ENCODE measurements at regions not wholly inside any gene's neighbourhood (a gene's known extent, or its start where the extent isn't known, plus 50 kb on each side); places are given as distances from the start of the nearest gene placed in this dataset.

DNA sequence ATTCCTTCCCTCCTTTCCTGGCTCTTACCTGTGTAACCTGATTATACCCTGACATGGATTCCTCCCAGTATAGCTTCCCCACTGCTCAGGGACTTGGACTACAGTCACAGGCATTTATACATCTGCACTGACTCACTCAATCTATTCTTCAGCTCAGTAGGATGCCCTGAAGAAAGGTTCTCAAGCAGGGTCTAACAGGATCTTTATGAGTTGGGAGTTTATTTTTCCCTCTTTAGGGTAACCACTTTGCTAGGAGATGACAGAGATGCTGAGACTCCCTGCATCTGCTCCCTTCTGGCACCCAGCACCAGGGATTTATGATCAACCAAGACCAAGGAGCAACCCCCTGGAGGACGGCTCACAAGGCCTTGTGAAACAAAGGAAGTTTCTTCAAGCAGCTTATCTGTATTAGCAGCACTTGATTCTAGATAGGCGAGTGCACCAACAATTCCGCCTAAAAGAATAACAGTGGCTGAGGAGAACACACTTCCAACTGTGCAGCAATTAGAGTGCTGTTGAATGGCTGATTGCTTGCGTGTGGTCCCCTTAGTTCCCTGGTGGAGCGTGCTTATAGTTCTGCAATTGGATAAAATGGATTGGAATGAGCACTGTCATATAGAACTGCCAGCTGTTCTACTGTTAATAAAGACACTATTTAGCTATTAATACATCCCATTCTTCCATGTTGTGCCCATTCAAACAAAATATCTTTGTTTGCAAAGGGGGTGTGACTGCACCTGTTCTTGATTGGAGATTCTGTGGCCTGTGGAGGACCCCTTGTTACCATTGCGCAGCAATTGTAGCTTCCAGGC, 482.6 kb downstream of the ZNF608 start:
- no peaks in the 10 kb centered on the region for H3K79me2 ChIP-seq (ENCODE audit: control insufficient read depth, insufficient read depth, low read length)
- H4K20me1 ChIP-seq (ENCODE audit: control insufficient read depth, extremely low read depth, insufficient read depth, low read length) = no peaks in the 10 kb centered on the region
- no peaks in the 10 kb centered on the region for H3K9me3 ChIP-seq (ENCODE audit: control insufficient read depth, insufficient read depth, low read depth, low read length)
- TF ChIP-seq EZH2 (IDR thresholded peaks at IDR 0.05; ENCODE audit: low read length, missing control alignments) = no peak
- TF ChIP-seq, protein P1, sequence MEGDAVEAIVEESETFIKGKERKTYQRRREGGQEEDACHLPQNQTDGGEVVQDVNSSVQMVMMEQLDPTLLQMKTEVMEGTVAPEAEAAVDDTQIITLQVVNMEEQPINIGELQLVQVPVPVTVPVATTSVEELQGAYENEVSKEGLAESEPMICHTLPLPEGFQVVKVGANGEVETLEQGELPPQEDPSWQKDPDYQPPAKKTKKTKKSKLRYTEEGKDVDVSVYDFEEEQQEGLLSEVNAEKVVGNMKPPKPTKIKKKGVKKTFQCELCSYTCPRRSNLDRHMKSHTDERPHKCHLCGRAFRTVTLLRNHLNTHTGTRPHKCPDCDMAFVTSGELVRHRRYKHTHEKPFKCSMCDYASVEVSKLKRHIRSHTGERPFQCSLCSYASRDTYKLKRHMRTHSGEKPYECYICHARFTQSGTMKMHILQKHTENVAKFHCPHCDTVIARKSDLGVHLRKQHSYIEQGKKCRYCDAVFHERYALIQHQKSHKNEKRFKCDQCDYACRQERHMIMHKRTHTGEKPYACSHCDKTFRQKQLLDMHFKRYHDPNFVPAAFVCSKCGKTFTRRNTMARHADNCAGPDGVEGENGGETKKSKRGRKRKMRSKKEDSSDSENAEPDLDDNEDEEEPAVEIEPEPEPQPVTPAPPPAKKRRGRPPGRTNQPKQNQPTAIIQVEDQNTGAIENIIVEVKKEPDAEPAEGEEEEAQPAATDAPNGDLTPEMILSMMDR (conservative IDR thresholded peaks at IDR 0.05 in 1 of 2, IDR thresholded peaks at IDR 0.05 in 1 of 2; ENCODE audit: low read depth in 1 of 2, low read length in 2 of 2) = no peak
- H2AFZ ChIP-seq (ENCODE audit: low read length) = no peak overlapping the region
- no peak overlapping the region for H3K4me2 ChIP-seq (ENCODE audit: extremely low read depth, insufficient read depth, low read length)
- no peaks in the 10 kb centered on the region for H3K27me3 ChIP-seq (ENCODE audit: control insufficient read depth, insufficient read depth, low read length)
- no peaks in the 10 kb centered on the region for H3K4me1 ChIP-seq (ENCODE audit: control insufficient read depth, extremely low read depth, insufficient read depth, low read length)
- no peaks in the 10 kb centered on the region for H3K36me3 ChIP-seq (ENCODE audit: control insufficient read depth, insufficient read depth, low read length)
- H3K9ac ChIP-seq (ENCODE audit: insufficient read depth, low read length) = no peak overlapping the region
- H3K27ac ChIP-seq (ENCODE audit: insufficient read depth, low read length) = no peak overlapping the region
- H3K4me3 ChIP-seq (replicated peaks in 1 of 4; ENCODE audit: control extremely low read depth in 1 of 4, insufficient read depth in 1 of 4, low read depth in 3 of 4, low read length in 4 of 4) = no peak overlapping the region
- DNase-seq (ENCODE audit: low read depth in 2 of 2) = no peak

DNA sequence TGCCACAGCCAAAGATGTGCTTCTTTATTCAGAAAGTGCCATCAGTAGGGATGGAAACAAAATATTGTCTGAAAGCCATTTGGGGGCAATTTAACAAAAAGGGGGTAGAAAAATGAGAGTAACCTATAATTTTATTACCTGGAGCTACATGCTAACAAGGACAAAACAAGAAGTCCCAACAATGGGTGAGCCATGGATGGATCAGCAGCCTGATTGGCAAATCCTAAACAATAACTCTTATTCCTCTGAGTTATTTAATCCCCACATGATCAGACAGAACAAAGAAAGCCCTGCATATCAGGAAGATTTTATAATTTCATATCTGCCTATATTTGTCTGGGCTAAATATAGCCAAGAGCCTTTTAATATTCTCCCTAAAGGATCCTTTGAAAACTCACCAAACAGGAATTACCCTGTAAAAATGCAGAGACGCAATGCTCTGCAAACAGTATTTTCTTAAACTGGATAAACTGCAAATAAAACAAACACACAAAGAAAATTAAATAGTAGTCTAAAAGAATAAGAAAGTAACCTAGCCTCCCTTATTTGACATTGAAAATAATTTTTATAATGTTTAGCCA, 483.4 kb downstream of the ZNF608 start:
- Histone ChIP-seq H3K36me3 (ENCODE audit: control insufficient read depth, insufficient read depth, low read length) (no peaks in the 10 kb centered on the region), H3K9ac (ENCODE audit: insufficient read depth, low read length) (no peak overlapping the region), H2AFZ (ENCODE audit: low read length) (no peak overlapping the region), H3K4me1 (ENCODE audit: control insufficient read depth, extremely low read depth, insufficient read depth, low read length) (no peaks in the 10 kb centered on the region), H3K4me2 (ENCODE audit: extremely low read depth, insufficient read depth, low read length) (no peak overlapping the region), H4K20me1 (ENCODE audit: control insufficient read depth, extremely low read depth, insufficient read depth, low read length) (no peaks in the 10 kb centered on the region), H3K27me3 (ENCODE audit: control insufficient read depth, insufficient read depth, low read length) (no peaks in the 10 kb centered on the region), H3K4me3 (replicated peaks in 1 of 4; ENCODE audit: control extremely low read depth in 1 of 4, insufficient read depth in 1 of 4, low read depth in 3 of 4, low read length in 4 of 4) (no peak overlapping the region), H3K9me3 (ENCODE audit: control insufficient read depth, insufficient read depth, low read depth, low read length) (no peaks in the 10 kb centered on the region), H3K79me2 (ENCODE audit: control insufficient read depth, insufficient read depth, low read length) (no peaks in the 10 kb centered on the region), H3K27ac (ENCODE audit: insufficient read depth, low read length) (no peak overlapping the region)
- DNase-seq (ENCODE audit: low read depth in 2 of 2) = no peak
- TF ChIP-seq, protein P1 (conservative IDR thresholded peaks at IDR 0.05 in 1 of 2, IDR thresholded peaks at IDR 0.05 in 1 of 2; ENCODE audit: low read depth in 1 of 2, low read length in 2 of 2) = no peak
- TF ChIP-seq EZH2 (IDR thresholded peaks at IDR 0.05; ENCODE audit: low read length, missing control alignments) = no peak

DNA sequence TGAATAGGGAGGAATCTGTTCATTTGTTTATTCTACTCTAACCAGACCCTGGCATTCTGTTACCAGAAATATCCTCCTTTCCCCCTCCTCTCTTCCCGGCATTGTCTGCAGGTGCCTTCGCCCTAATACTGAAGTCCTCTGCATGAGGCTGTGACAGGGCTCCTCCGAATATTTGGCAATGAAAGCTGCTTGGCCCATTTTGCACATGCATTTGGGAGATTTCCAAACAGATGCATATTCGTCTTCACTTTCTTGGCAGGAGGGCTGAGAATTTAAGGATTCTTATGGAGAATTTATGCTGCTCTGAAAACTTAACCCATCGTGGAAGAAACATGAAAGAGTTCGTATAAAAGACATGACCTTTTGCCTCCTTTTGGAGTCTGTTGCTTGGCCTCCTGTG, 484.0 kb downstream of the ZNF608 start:
- Histone ChIP-seq H3K79me2 (ENCODE audit: control insufficient read depth, insufficient read depth, low read length) (no peaks in the 10 kb centered on the region), H4K20me1 (ENCODE audit: control insufficient read depth, extremely low read depth, insufficient read depth, low read length) (no peaks in the 10 kb centered on the region), H3K4me1 (ENCODE audit: control insufficient read depth, extremely low read depth, insufficient read depth, low read length) (no peaks in the 10 kb centered on the region), H2AFZ (ENCODE audit: low read length) (no peak overlapping the region), H3K9ac (ENCODE audit: insufficient read depth, low read length) (no peak overlapping the region), H3K27ac (ENCODE audit: insufficient read depth, low read length) (no peak overlapping the region), H3K4me2 (ENCODE audit: extremely low read depth, insufficient read depth, low read length) (no peak overlapping the region), H3K36me3 (ENCODE audit: control insufficient read depth, insufficient read depth, low read length) (no peaks in the 10 kb centered on the region), H3K9me3 (ENCODE audit: control insufficient read depth, insufficient read depth, low read depth, low read length) (no peaks in the 10 kb centered on the region), H3K4me3 (replicated peaks in 1 of 4; ENCODE audit: control extremely low read depth in 1 of 4, insufficient read depth in 1 of 4, low read depth in 3 of 4, low read length in 4 of 4) (no peak overlapping the region), H3K27me3 (ENCODE audit: control insufficient read depth, insufficient read depth, low read length) (no peaks in the 10 kb centered on the region)
- TF ChIP-seq, protein P1 (conservative IDR thresholded peaks at IDR 0.05 in 1 of 2, IDR thresholded peaks at IDR 0.05 in 1 of 2; ENCODE audit: low read depth in 1 of 2, low read length in 2 of 2) = no peak
- no peak for TF ChIP-seq EZH2 (IDR thresholded peaks at IDR 0.05; ENCODE audit: low read length, missing control alignments)
- peak; percentile 20 to 73 for DNase-seq (ENCODE audit: low read depth in 2 of 2)

Measured in fibroblast of lung (primary cell).